Prostate gland (tissue), 2 donors: ENCODE measurements at regions not wholly inside any gene's neighbourhood (a gene's known extent, or its start where the extent isn't known, plus 50 kb on each side); places are given as distances from the start of the nearest gene placed in this dataset.

Experiments used
- POLR2A ChIP-seq: fragments of 450-650 bp; IDR thresholded peaks from one replicate; pipeline ENCODE4 v1.6.1; 2016; ENCODE audit warnings: antibody characterized with exemption, mild to moderate bottlenecking
- POLR2AphosphoS5 ChIP-seq: sonication (generic); formaldehyde crosslinking; IDR thresholded peaks from one replicate; pipeline ENCODE4 v1.6.1; 2017; ENCODE audit warnings: antibody characterized with exemption
- TF ChIP-seq, protein P1 (sequence below), 4 experiments: fragments of 200-600 bp in 2 of 4; fragments of 450-650 bp in 2 of 4; sonication (generic) in 2 of 4; IDR thresholded peaks; 1 replicate in 3 of 4; 2 replicates in 1 of 4; pipeline ENCODE4 v1.5.1; 2016 to 2019; ENCODE audit warnings: antibody characterized with exemption in 4 of 4, mild to moderate bottlenecking in 2 of 4, moderate library complexity in 2 of 4

- TF ChIP-seq POLR2A (no peak), POLR2AphosphoS5 (no peak)
- TF ChIP-seq, protein P1, sequence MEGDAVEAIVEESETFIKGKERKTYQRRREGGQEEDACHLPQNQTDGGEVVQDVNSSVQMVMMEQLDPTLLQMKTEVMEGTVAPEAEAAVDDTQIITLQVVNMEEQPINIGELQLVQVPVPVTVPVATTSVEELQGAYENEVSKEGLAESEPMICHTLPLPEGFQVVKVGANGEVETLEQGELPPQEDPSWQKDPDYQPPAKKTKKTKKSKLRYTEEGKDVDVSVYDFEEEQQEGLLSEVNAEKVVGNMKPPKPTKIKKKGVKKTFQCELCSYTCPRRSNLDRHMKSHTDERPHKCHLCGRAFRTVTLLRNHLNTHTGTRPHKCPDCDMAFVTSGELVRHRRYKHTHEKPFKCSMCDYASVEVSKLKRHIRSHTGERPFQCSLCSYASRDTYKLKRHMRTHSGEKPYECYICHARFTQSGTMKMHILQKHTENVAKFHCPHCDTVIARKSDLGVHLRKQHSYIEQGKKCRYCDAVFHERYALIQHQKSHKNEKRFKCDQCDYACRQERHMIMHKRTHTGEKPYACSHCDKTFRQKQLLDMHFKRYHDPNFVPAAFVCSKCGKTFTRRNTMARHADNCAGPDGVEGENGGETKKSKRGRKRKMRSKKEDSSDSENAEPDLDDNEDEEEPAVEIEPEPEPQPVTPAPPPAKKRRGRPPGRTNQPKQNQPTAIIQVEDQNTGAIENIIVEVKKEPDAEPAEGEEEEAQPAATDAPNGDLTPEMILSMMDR (IDR thresholded peaks at IDR 0.05): no peak
Observed at GRCh38 chr4:188603646-188604045, 464.4 kb downstream of the TRIML1 start.
